ENCODE measurements at regions not wholly inside any gene's neighbourhood (a gene's known extent, or its start where the extent isn't known, plus 50 kb on each side); places are given as distances from the start of the nearest gene placed in this dataset.

DNA sequence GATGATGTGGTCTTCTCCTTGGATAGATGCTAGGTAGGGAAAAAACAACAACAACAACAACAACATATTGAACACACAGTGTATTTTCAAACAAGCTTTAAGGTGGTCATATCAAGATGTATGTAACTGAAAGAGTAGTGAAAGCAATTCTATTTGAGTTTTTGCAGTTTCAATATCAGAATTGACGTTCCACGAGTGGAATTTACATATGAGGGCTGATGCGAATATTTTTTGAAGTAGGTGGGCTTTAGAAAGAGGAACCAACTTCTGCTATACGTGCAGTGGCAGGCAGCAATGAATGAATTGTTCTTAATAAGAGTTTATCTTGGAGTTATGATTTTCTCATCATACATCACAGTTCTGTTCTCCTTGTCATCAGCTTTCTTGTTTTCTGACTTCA is 151.9 kb upstream of the CNTN3 start:
- Histone ChIP-seq H3K4me2 (ENCODE audit: low read length) (no peak overlapping the region), H3K9me2 (ENCODE audit: insufficient read depth) (no peaks in the 10 kb centered on the region), H3K9ac (ENCODE audit: low read length) (no peak overlapping the region), H3K9me3 (ENCODE audit: control insufficient read depth in 1 of 2, insufficient read depth in 1 of 2, low read depth in 1 of 2, low read length in 2 of 2) (peaks cover 0 to 34% of the 10 kb centered on the region in 2 experiments; a peak in 3 of 4 replicates), H3K27me3 (ENCODE audit: insufficient read depth, low read length) (no peaks in the 10 kb centered on the region), H4K20me1 (ENCODE audit: insufficient read depth) (no peaks in the 10 kb centered on the region), H3K4me1 (ENCODE audit: control insufficient read depth in 1 of 2, insufficient read depth in 2 of 2, low read length in 2 of 2) (no peaks in the 10 kb centered on the region), H3K79me2 (ENCODE audit: insufficient read depth, low read length) (no peaks in the 10 kb centered on the region), H2AFZ (ENCODE audit: low read depth, low read length, poor library complexity, severe bottlenecking) (no peak overlapping the region), H3K4me3 (replicated peaks in 1 of 2; ENCODE audit: low read depth in 1 of 2, low read length in 2 of 2) (no peak overlapping the region), H3K36me3 (ENCODE audit: control insufficient read depth in 1 of 2, insufficient read depth in 2 of 2, low read length in 2 of 2) (no peaks in the 10 kb centered on the region), H3K27ac (ENCODE audit: low read depth, low read length) (no peak overlapping the region)
- intact Hi-C loops (cut with micrococcal nuclease), result no loop called here
- ChIA-PET CTCF (no interaction called here), RAD21 (ENCODE audit: low non-redundant PET in 1 of 2, low total read pairs in 2 of 2, uncharacterized antibody in 2 of 2, unreplicated experiment in 2 of 2) (no interaction called here), POLR2A (no interaction called here)
- no peak for DNase-seq (ENCODE audit: low read depth, low spot score)
- ATAC-seq, result no peak
- no TSS peak for BruUV-seq (replicated peaks)
- TF ChIP-seq JUND (IDR thresholded peaks at IDR 0.05) (no peak), ZFX (IDR thresholded peaks at IDR 0.05) (no peak), FOSL1 (IDR thresholded peaks at IDR 0.05; ENCODE audit: low read depth) (no peak), EGR1 (IDR thresholded peaks at IDR 0.05; ENCODE audit: low read depth) (no peak)
- TF ChIP-seq, protein P1, sequence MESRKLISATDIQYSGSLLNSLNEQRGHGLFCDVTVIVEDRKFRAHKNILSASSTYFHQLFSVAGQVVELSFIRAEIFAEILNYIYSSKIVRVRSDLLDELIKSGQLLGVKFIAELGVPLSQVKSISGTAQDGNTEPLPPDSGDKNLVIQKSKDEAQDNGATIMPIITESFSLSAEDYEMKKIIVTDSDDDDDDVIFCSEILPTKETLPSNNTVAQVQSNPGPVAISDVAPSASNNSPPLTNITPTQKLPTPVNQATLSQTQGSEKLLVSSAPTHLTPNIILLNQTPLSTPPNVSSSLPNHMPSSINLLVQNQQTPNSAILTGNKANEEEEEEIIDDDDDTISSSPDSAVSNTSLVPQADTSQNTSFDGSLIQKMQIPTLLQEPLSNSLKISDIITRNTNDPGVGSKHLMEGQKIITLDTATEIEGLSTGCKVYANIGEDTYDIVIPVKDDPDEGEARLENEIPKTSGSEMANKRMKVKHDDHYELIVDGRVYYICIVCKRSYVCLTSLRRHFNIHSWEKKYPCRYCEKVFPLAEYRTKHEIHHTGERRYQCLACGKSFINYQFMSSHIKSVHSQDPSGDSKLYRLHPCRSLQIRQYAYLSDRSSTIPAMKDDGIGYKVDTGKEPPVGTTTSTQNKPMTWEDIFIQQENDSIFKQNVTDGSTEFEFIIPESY (IDR thresholded peaks at IDR 0.05; ENCODE audit: extremely low read depth, insufficient replicate concordance, low read length), result no peak

DNA sequence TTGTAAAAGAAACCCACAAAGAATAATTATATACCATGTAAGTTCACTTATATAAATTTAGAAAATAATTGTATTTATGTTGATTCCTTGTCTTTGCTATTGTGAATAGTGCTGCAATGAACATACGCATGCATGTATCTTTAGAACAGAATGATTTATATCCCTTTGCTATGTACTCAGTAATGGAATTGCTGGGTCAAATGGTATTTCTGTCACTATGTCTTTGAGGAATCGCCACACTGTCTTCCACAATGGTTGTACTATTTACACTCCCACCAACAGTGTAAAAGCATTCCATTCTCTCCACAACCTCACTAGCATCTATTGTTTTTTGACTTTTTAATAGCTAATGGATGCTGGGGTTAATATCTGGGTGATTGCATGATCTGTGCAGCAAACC is 149.4 kb upstream of the CNTN3 start:
- POLR2A ChIA-PET, result no interaction called here

More for the DNA sequence above, 149.4 kb upstream of the CNTN3 start:
- H3K4me2 ChIP-seq (ENCODE audit: low read length), result no peak overlapping the region
- H3K9ac ChIP-seq (ENCODE audit: low read length), result no peak overlapping the region
- H3K4me3 ChIP-seq (replicated peaks in 1 of 2; ENCODE audit: low read depth in 1 of 2, low read length in 2 of 2), result no peak overlapping the region
- no peak overlapping the region for H2AFZ ChIP-seq (ENCODE audit: low read depth, low read length, poor library complexity, severe bottlenecking)
- H3K9me3 ChIP-seq (ENCODE audit: control insufficient read depth in 1 of 2, insufficient read depth in 1 of 2, low read depth in 1 of 2, low read length in 2 of 2), result peaks cover 0 to 38% of the 10 kb centered on the region in 2 experiments; a peak in 3 of 4 replicates
- no peak for DNase-seq (ENCODE audit: low read depth, low spot score)
- TF ChIP-seq ZNF274 (IDR thresholded peaks at IDR 0.05; ENCODE audit: low read depth, low read length) (no peak), POLR2A (IDR thresholded peaks at IDR 0.05; ENCODE audit: borderline replicate concordance, extremely low read depth, insufficient read depth, insufficient read length) (no peak), ELF1 (IDR thresholded peaks at IDR 0.05; ENCODE audit: borderline replicate concordance, low read depth) (no peak), RAD21 (IDR thresholded peaks at IDR 0.05; ENCODE audit: low read depth) (no peak), CBX3 (IDR thresholded peaks at IDR 0.05; ENCODE audit: low read depth) (no peak), FOSL1 (IDR thresholded peaks at IDR 0.05; ENCODE audit: low read depth) (no peak), EZH2 (IDR thresholded peaks at IDR 0.05) (no peak), YY1 (IDR thresholded peaks at IDR 0.05; ENCODE audit: extremely low read depth, insufficient replicate concordance, low read depth, low read length) (no peak), CEBPB (IDR thresholded peaks at IDR 0.05; ENCODE audit: low read depth) (no peak), SIN3A (IDR thresholded peaks at IDR 0.05; ENCODE audit: low read depth) (no peak), ZFX (IDR thresholded peaks at IDR 0.05) (no peak)
- TF ChIP-seq, protein P2, sequence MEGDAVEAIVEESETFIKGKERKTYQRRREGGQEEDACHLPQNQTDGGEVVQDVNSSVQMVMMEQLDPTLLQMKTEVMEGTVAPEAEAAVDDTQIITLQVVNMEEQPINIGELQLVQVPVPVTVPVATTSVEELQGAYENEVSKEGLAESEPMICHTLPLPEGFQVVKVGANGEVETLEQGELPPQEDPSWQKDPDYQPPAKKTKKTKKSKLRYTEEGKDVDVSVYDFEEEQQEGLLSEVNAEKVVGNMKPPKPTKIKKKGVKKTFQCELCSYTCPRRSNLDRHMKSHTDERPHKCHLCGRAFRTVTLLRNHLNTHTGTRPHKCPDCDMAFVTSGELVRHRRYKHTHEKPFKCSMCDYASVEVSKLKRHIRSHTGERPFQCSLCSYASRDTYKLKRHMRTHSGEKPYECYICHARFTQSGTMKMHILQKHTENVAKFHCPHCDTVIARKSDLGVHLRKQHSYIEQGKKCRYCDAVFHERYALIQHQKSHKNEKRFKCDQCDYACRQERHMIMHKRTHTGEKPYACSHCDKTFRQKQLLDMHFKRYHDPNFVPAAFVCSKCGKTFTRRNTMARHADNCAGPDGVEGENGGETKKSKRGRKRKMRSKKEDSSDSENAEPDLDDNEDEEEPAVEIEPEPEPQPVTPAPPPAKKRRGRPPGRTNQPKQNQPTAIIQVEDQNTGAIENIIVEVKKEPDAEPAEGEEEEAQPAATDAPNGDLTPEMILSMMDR (IDR thresholded peaks at IDR 0.05 in 2 of 3, conservative IDR thresholded peaks at IDR 0.05 in 1 of 3; ENCODE audit: borderline replicate concordance in 1 of 3, insufficient read depth in 1 of 3, low read depth in 2 of 3, low read length in 2 of 3), result no peak
- TF ChIP-seq, protein P3, sequence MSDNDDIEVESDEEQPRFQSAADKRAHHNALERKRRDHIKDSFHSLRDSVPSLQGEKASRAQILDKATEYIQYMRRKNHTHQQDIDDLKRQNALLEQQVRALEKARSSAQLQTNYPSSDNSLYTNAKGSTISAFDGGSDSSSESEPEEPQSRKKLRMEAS (IDR thresholded peaks at IDR 0.05), result no peak
- H3K9me2 ChIP-seq (ENCODE audit: insufficient read depth), result no peaks in the 10 kb centered on the region
- no peaks in the 10 kb centered on the region for H4K20me1 ChIP-seq (ENCODE audit: insufficient read depth)
- intact Hi-C loops (cut with micrococcal nuclease), result no loop called here
- no peaks in the 10 kb centered on the region for H3K4me1 ChIP-seq (ENCODE audit: control insufficient read depth in 1 of 2, insufficient read depth in 2 of 2, low read length in 2 of 2)
- no TSS peak for BruUV-seq (replicated peaks)
- ATAC-seq, result no peak
- ChIA-PET CTCF (no interaction called here), RAD21 (ENCODE audit: low non-redundant PET in 1 of 2, low total read pairs in 2 of 2, uncharacterized antibody in 2 of 2, unreplicated experiment in 2 of 2) (no interaction called here)
- no peaks in the 10 kb centered on the region for H3K27me3 ChIP-seq (ENCODE audit: insufficient read depth, low read length)
- no peaks in the 10 kb centered on the region for H3K36me3 ChIP-seq (ENCODE audit: control insufficient read depth in 1 of 2, insufficient read depth in 2 of 2, low read length in 2 of 2)
- H3K27ac ChIP-seq (ENCODE audit: low read depth, low read length), result no peak overlapping the region
- H3K79me2 ChIP-seq (ENCODE audit: insufficient read depth, low read length), result no peaks in the 10 kb centered on the region

Data from HCT116 (cell line).